Activated CD4-positive, alpha-beta T cell treated with anti-CD3 and anti-CD28 coated beads, Interleukin-2, Interleukin-4, amounts not matched to agents 100 ng/mL and 50 ng/mL, durations not matched to agents 16 hours and 8 hours (primary cell): ENCODE measurements at regions not wholly inside any gene's neighbourhood (a gene's known extent, or its start where the extent isn't known, plus 50 kb on each side); places are given as distances from the start of the nearest gene placed in this dataset.
"Not testable (repeated sequence)": the region's sequence is repeated elsewhere in the genome, so short reads cannot be mapped to it uniquely, and the experiment has no call there.

ENCODE experiments used
- DNase-seq: peaks from one replicate; pipeline ENCODE4 v3.0.0-alpha.2; 2020; ENCODE audit warnings: low spot score

DNA sequence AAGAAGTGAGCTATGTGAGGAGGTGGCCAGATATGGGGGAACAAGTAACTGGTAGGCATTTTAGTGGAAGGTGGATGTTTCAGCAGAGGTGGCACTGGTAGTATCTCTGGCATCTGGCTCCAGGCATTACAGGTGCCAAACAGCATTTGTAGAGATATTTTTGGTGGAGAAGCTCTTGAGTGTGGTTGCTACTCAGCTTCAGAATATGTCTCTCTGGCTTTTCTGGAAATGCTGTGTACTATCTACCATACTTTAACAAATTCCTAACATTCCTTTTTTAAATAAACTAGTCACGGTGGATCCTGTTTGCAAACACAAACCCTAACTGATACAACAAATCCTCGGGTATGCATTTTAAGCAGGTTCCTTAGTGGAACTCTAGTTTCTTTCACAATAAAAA is 128.0 kb downstream of the BARX2 start:
- DNase-seq: no peak

DNA sequence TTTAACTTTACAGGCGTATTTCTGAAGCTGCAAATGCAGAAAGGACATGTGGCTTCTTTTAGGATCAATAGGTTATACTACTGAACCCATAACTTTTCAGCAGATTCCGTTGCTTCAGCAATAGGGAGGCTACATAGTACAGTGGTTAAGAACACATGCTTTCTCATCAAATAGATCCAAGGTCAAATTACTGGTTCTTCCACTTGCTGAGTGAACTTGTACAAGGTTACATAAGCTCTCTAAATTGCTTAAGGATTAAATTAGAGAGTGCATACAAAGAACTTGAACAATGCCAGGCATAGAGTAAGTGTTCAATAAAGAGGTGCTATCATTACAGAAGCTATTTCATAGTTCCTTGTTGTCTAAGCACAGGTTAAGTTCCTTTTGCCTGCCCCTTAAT is 129.6 kb downstream of the BARX2 start:
- DNase-seq: no peak

DNA sequence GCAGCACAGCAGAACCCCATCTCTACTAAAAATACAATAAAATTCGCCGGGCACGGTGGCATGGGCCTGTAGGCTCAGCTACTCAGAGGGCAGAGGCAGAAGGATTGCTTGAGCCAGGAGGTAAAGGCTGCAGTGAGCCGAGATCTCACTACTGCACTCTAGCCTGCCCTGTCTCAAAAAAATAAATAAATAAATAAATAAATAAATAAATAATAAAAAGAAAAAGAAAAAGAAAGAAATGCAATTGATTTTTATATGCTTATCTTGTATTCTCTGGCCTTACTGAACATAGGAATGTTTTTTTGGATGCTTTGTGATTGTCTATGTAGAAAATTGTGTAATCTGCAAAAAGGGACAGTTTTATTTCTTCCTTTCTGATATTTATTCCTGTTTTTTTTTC is 132.5 kb downstream of the BARX2 start:
- no peak for DNase-seq

DNA sequence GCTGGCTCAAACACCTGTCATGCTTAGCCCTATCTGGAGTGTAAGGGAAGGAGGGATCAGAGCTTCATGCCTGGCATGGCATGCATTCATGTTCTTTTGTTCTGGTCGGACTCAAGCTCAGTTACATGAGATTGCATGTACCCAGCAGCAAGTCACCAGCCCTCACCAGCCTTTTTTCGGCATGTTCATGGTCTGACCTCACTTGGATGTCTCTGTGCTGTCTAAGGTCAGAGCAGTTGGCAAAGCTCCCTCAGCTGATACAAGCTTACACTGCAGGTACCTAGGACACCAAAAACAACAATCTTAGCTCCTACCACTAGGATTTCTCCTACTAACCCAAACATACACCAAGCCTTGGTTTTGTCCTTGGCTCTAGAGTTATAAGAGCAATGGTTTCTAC is 152.6 kb downstream of the BARX2 start:
- DNase-seq: no peak

DNA sequence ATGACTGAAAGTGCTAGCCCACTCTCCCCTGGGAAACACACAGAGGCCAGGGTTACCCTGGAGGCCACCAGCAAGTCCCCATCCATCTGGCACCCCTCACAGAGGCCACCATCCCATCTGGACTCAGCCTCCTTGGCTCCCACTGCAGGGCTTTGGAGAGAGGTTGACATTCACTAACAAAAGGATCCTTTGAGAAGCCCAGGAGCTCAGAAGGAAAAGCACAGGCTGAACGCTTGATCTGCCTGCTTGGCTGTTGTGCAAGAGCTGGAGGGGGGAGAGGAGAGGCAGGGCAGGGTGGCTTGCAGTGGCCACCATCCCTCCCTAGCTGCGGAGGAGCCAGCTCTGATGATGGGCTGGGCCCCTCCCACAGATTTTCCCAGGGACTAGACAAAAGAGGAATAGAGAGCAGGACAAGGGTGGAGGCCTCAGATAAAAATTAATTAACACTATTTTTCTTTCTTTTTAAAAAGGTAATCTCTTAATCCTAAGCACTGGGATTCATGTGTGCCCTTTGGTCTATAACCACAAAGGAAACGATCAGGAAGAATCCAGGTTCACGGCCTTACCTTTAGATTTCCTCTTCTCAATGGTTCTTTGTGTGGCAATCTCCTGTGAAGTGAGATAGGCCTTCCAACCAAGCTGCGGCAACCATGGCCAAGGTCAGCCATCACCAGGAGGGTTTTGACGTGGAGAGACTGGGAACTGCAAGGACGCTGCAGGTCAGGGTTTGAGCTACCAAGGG is 154.7 kb downstream of the BARX2 start:
- DNase-seq: no peak

DNA sequence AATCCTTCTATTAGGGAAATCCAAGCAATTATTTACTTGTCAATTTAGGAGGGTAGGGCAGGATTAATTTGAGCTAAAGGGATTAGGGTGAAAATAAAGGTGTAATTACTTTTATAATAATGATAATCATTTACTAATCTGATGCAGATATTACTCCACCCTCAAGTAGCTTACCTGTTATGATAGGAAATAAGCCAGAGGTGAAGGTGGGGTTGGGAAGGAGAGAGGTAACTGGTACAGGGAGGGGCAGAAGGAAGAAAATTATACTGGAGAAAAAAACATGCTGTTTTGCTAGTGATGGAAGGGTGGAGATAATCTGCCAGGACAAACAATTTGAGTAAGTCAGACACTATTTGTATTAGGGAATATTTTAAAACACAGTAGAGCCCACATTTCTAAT is 157.7 kb downstream of the BARX2 start:
- no peak for DNase-seq

DNA sequence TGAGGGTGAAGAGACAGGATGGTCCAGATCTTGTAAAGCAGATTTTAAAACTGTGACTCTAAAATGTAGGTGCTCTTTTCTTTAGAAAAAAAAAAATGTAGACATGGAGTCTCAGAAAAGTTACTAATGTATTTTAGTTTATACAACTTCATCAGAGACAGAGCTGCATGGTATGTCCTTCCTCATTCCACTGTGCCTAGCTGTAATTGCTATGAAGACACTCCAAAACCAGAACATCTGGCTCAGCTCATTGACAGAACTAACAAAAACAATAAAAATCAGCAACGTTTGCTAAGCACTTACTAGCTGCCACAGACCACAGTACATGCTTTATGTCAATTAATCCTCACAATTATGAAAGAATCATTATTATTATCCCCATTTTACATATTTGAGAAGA is 160.7 kb downstream of the BARX2 start:
- no peak for DNase-seq

DNA sequence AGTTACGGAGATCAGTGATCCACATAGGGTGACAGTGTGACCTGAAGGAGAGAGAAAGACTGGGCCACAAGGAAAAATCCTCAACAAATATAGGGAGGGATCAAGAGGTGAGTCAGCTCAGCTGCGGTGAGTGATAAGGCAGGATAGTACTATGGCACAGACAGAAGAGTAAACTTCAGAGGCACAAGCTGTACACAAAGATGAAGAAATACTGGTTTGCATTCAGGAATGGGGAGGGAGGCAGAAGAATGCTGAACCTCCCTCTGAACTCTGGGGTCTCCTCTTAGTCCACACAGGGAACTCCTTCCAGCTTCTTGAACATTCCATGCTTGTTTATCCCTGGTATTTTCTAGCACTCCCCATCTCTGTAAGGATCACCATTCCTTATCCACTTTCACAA is 162.7 kb downstream of the BARX2 start:
- DNase-seq: no peak

DNA sequence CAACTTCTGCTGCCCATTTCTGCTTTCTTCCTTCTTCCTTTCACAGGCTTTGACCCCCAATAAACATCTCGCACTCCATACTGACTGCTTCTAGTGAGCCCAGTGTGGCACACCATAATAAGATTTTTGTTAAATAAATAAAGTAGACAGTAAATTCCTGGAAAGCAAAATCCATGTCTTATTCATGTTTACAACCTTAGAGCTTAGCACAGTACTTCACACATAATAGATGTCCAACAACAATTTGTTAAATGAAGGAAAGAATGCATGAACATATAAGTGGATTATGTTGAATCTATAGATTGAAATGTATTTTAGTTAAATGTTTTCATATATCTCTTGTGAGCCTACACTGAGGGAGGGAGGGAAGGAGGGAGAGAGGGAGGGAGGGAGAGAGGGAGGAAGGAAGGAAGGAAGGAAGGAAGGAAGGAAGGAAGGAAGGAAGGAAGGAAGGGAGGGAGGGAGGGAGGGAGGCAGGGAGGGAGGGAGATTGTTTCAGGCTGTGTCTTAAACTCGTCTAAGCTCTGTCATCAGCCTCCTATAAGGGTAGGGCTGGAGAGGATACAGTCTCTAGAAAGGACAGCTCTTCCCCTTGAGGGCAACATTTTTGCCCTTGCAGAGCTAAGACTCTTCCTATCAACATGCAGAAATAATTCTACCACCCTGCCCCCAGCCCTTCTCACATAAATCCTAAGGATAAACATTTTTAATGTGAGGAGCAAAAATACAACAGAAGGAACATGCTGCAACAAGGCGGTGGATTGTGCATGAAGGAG is 168.1 kb downstream of the BARX2 start:
- DNase-seq: no peak

DNA sequence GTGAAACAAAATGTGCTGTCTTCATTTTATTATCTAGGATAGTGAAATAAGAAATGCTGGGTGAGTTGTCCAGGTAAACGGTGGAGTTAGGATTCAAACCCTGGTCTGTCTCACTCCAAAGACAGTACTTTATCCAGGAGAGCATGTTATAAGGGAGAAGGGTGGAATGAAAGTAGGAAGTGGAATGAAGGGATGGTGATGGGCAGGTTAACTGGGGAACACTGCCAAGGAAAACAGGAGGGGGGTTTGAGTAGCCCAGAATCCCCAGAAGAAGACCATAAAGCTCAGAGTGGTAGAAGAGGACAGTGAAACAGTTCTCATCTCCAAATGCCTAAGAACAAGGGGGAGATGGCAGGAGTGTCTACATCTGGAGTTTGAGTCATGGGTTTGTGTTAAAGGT is 169.0 kb downstream of the BARX2 start:
- no peak for DNase-seq

DNA sequence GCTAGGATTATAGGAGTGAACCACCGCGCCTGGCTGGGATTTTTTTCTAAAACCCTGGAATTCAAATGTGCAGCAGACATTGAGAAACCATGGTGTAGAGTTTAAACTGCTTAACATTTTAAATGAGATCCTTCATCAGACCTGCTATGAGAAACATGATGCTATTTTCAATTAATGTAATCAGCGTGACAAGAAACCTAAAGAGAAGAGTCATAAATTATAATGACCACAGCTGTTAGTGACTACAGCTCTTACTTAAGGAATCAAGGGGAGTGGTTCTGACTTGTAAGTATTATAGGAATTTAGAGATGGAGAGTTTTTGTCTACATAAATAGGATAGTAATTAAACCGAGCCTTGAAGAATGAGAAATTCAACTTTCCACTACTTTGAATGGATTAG is 170.6 kb downstream of the BARX2 start:
- DNase-seq: no peak

DNA sequence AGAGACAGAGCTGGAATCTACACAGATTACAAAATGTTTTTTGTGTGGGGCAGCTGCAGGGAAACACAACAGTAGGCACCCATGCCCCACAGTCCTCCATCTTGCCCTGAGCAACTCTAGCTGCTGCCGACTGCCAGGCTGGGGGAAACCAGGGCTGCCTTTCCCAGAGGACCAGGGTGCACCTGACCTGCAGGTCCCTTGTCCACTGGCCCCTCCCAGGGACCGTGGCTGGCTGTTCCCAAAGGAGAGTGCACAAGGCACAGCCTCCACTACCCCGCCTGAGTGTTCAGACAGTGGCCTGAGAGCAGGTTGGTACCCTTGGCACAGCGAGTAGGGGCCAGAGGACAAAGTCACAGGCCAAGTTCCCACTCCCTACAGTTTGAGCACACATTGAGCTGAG is 181.8 kb downstream of the BARX2 start:
- DNase-seq: no peak

DNA sequence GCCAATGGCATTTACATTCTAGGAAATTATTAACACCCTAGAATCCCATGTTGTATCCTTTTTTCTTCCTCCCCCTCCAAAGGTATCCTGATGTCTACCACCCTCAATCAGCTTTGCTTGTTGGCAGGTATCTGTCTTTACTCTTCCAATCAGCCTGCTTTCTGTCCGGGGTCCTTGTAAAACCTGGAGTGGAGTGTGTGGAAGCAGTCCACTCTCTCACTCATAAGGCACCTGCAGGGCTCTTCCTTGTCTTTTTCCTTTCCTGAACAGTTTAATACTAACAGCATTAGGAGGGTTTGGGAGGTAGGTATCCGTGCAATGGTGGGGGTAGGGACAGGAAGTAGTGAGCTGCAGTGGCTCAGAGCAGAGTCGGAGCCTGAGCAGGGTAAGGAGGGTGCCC is 193.4 kb downstream of the BARX2 start:
- DNase-seq: no peak

DNA sequence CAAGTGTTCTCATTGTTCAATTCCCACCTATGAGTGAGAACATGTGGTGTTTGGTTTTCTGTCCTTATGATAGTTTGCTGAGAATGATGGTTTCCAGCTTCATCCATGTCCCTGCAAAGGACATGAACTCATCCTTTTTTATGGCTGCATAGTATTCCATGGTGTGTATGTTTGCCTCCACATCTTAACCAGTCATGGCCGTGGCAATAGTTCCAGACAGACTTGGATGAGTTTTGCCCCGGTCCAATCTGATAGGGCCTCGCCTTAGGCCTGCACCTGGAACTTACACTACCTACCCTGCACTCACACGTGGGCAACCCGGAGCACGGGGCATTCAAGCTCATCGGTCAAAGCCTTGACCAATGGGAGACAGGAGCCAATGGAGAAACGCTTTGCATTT is 197.0 kb downstream of the BARX2 start:
- not testable (repeated sequence) for DNase-seq

DNA sequence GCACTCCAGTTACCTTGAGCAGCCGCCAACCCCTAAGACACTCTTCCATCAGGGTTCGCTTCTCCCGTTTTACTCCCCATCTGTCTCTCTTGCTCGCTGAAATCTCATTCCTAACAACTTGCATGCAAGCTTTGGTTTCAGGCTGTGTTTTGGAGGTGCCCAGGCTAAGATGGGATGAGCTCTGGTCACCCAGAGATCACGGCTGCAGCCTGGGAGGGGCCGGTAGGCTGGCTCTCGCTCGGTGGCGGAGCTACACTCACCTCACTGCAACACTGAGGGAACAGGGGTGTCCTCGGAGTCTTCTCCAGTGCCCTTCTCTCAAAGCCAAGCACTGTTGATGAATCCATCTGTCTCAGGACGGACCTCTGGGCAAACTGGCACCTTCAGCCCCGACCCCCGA is 197.5 kb downstream of the BARX2 start:
- no peak for DNase-seq

DNA sequence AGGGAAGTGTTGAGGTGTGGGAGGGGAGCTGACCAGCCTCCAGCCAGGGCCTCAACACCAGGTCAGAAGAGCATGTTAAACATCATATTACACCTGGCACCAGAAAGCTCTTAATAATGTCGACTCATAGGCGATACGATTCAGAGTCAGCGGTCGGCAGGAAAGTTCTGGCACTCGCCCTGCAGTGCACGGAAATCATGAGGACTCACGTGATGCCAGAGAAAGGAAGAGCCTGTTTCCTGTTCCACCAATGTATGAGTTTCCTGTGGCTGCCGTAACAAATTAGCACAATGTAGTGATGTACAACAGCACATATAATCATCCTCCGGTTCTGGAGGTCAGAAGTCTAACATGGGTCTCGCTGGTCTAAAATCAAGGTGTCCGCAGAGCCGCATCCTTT is 198.8 kb downstream of the BARX2 start:
- DNase-seq: no peak

DNA sequence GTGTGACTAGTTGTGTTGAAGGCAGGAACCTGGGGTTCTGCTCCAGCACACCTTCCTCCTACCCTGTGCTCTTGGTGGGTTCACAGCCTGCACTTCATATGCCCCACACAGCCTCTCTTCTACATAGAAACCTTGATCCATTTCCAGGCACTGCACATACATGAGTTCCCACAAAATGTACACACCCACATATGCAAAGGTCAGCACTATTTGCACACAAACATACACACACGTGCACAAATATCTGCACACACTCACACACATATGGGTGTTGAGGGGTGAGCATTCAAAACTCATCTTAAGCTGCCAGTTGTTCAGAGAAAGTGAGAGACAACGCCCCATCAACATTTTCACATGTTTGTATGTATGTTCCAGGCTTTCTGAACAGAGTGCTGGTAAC is 201.0 kb downstream of the BARX2 start:
- no peak for DNase-seq

DNA sequence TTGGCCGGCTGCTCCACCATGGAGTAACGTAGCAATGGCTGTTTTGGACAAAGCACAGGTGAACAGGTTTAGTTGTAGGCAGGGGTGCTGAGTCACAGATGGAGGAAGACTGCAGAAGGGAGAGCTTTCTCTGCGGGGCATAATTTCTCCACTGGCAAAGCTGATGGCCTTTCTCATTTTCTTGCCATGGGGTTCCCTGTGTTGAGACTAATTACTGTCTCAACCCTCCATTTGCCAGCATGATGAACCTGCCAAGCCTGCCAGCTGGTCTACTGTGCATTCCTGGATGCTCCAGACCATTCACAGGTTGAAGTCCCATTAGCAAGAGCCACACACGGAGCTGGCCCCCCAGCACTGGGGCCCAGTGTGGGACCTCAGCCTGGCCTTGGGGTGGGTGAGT is 202.4 kb downstream of the BARX2 start:
- no peak for DNase-seq

DNA sequence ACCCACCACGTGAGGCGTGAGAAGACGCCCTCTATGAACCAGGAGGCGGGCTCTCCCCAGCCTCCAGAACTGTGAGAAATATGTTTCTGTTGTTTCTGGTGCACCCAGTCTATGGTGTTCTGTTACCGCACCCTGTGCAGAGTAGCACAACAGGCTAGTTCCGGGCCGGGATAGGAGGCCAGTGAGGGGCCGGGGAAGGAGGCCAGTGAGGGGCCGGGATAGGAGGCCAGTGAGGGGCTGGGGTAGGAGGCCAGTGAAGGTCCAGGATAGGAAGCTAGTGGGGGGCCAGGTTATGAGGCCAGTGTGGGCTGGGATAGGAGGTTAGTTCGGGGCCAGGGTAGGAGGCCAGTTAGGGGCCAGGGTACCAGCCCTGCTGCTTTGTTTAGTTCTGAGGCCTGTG is 204.6 kb downstream of the BARX2 start:
- no peak for DNase-seq

DNA sequence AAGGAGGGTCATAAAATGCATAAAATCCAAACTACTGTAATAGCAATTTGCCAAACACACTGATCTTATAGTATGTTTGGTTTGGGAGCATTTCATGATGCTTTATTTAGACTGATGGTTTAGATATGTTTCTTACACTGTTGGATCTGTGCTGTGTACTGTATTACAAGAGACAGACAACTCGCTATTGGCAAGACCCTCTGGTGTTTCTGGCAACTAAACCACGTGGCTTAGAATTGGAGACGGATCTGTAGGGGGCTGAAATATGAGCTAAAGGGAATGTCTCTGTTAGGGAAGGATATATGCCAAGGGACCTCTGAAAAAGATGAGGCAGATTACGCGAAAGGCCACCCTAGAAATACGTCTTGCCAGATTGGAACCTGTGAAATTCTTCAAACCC is 208.7 kb downstream of the BARX2 start:
- DNase-seq: no peak

DNA sequence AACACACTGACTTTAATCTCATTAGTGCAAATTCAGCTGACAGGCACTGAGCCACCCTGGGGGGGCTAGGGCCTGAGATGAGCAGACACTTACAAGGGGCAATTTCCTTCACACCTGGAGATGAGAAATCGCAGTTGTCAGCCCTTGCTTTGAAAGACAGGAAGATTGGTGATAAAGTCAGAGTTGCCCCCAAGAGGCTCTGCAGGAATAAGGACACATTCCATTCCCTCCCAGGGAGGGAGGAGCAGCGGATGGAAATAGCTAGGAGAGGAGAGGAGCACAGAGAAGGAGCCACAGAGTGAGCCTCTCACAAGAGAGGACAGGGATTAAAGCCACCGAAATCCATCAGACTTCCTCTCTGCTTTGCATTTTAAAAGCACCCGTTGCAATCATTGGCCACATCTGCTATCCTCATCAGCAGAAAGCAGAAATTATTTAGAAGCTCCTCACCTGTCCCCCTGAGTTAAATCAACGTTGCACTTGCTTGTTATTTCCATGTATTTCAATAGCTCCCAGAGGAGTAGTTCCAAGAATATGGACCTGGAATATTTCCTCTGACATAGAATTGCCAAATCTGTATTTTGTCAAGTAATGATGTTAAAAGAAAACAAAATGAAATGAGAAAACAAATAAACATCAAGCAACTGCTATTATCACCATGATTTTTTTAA is 213.7 kb downstream of the BARX2 start:
- no peak for DNase-seq

DNA sequence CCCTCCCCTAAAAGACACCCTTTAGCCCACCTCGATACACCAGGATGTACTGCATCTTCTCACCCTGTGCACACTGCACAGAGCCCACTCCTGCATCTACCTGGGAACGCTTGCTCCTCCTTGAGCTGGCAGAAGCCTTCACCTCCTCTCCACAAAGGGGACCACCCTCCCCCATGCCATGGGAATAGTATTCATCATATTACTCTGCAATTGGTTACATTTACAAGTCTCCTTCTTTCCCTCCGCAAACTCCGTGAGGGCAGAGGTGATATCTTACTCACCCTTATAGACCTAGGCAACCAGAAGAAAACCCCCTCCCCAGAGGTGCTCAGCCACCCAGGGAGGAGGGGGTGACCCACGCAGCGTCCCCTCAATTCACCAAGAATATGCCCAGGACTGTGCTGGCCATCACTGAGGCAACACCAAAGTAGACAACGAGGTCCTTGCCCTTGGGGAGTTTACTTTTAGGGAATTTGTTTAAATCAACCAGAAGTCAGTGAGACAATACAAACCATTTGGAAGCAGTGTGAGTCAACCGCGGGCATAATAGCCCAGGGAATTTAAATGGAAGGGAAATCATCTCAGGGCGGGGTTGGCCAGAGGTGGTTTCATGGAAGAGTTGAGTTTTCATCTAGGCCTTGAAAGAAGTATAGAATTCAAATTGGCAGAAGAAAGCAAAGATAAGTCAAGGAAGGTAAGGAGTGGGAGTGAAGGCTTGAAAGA is 214.5 kb downstream of the BARX2 start:
- no peak for DNase-seq
